GM20000 (cell line): ENCODE measurements at regions not wholly inside any gene's neighbourhood (a gene's known extent, or its start where the extent isn't known, plus 50 kb on each side); places are given as distances from the start of the nearest gene placed in this dataset.

Source experiments
- DNase-seq: peaks from one replicate; pipeline ENCODE4 v3.0.0; 2012; ENCODE audit warnings: low spot score
- TF ChIP-seq, protein P1 (sequence below): IDR thresholded peaks from 2 replicates; pipeline ENCODE4 v1.5.1; 2012; ENCODE audit warnings: mild to moderate bottlenecking, control low read depth; ENCODE audit errors: extremely low read depth, missing control alignments

DNA sequence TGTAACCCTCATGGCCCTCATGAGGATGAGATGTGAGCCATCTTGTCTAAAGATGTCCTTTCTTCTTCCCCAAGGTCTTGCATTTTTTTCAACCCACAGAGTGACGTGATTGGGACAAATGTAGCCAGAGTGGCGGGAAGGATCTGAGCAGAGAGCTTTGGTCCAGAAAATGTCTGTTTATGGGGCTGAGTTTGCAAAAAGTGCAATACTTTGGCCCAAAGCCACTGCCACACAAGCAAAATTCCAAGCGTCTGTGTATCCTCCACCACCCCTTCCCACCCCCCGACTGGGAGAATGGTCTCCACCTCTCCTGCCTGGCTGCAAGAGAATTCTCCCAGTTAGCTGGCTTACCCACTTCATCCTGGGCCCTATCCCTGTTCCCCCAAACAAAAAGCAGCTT lies 246.9 kb upstream of the LRIG1 start:
- TF ChIP-seq, protein P1, sequence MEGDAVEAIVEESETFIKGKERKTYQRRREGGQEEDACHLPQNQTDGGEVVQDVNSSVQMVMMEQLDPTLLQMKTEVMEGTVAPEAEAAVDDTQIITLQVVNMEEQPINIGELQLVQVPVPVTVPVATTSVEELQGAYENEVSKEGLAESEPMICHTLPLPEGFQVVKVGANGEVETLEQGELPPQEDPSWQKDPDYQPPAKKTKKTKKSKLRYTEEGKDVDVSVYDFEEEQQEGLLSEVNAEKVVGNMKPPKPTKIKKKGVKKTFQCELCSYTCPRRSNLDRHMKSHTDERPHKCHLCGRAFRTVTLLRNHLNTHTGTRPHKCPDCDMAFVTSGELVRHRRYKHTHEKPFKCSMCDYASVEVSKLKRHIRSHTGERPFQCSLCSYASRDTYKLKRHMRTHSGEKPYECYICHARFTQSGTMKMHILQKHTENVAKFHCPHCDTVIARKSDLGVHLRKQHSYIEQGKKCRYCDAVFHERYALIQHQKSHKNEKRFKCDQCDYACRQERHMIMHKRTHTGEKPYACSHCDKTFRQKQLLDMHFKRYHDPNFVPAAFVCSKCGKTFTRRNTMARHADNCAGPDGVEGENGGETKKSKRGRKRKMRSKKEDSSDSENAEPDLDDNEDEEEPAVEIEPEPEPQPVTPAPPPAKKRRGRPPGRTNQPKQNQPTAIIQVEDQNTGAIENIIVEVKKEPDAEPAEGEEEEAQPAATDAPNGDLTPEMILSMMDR = no peak
- no peak for DNase-seq

DNA sequence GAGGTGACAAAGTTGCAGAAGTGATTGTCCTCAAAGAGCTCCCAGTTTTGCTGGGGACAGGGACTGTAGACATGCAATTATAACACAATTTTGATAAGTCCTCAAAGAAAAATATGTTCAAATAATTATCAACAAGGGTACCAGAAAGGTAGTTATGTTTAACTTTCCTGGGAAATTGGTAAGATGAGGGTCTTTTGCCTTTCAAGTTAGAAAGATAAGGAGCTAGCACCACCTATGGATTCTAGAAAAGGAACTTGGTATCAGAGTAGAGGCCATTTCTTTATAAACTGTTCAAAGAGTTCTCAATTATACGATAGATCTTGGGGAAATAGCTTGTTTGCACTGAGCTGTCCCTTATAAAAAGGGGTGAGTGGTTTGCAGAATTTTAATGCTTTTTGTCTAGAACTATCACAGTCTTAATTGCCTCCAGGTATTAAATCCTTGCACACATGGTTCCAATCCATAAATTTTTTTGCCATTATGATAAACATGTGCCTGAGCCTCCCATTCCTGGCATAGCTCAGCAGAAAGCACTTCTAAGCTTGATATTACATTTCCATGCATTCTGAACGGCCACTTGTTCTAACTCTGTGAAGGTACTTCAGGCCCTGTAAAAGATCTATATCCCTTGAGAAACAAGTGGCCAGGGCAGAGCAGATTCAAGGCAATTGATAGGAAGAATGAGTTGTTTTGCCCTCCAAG lies 247.5 kb upstream of the LRIG1 start:
- TF ChIP-seq, protein P1 = no peak
- no peak for DNase-seq

DNA sequence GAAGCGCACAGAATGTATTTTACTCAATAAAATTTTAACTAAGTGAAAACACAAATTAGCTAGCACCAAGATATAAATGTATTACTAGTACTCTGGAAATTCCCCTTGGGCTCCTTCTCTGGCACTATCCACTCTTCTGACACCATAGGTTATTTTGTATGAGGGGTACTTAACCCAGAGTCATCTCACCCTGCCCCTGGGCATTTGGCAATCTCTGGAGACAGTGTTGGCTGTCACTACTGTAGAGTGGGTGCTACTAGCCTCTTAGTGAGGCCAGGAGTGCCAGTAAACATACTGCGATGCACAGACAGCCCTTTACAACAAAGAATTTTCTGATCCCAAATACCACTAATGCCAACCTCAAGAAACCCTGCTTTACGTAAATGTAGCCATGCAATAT lies 246.3 kb upstream of the KBTBD8 start:
- no peak for DNase-seq
- TF ChIP-seq, protein P1 = no peak

DNA sequence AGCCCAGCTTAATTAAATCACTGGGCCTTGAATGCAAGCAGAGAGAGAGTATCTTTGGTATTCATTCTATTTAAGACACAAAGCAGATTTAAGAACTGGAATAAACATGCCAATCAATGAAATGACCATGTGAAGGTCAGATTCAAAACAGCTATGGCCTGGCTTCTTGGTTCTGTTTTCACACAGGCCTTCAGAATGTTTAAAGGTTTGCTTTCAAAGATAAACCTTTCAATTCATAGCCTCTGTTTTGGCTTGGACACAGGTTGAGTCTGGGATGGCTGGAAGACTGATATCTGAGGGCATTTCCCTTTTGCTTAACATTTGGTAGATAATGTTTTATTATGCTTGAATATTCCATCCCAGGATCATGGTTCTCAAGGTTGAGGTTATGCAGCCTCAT lies 244.4 kb upstream of the KBTBD8 start:
- no peak for DNase-seq
- TF ChIP-seq, protein P1 = no peak

DNA sequence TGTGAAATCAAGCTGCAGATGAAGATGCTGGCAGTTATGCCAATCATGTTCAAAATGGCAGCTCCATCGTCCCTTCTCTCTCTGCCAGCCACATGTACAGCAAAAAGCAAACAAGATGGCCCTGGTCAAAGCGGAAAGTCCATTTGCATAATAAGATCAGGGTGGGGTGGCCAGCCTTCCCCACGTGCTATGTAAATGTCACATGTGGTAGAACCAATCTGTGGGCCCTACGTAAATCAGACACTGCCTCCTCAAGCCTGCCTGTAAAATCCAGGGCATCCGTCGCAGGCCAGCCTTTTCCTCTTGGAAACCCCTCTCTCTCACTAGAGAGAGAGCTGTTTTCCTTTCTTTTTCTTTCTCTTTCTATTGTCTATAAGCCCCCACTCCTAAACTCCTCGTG lies 243.5 kb upstream of the KBTBD8 start:
- no peak for DNase-seq
- TF ChIP-seq, protein P1 = no peak

DNA sequence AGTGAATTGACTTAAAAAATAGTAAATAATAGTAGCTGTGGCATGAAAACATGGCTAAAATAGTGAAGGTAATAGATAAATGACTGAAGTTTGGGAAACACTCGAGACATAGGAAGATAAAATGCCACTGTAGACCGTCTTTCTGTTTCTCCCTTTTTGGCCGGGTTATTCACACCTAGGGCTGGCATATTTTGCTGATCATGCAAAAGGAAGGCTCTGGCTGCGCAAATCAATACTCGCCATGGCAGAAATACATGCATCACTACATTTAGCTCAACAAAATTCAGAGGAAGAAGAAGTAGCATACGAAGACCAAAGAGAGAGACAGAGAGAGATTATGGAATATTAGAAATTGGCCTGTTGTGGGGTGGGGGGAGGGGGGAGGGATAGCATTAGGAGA lies 242.2 kb upstream of the KBTBD8 start:
- TF ChIP-seq, protein P1 = no peak
- DNase-seq = no peak

DNA sequence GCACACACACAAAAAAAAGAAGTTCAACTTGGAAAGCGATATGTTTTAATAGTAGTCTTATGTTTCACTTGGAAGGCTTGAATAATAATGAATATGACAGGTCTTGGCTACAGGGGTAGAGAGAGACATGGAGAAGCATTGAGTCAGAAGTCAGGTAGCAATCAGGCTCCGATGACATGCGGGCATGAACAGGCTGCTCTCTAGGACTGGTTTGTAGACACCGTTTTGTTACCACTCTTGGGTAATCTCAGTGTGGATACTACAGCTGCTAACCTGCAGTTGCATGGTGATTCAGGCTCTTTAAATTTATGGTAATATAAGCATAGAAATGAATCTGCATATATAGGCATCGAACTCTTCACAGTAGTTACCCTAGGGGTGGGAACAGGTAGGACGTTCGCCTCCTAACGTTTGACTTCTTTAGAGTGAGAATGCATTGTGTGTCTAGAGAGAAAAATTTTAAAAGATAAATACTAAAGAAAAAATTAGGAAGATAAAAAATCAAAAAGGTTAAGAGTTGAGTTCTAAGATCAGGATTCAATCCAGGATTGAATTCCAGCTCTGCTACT lies 241.6 kb upstream of the KBTBD8 start:
- no peak for DNase-seq

More for the DNA sequence above, 241.6 kb upstream of the KBTBD8 start:
- TF ChIP-seq, protein P1 = no peak
